Immature natural killer cell (primary cell): ENCODE measurements at regions not wholly inside any gene's neighbourhood (a gene's known extent, or its start where the extent isn't known, plus 50 kb on each side); places are given as distances from the start of the nearest gene placed in this dataset.

Experiments
- DNase-seq, 3 donors: peaks; one replicate each; pipeline ENCODE4 v3.0.0; 2022; ENCODE audit warnings: mixed read lengths in 1 of 3
- H3K27ac Mint-ChIP-seq, 6 donors: one replicate each; pipeline ENCODE4 v1.8.0; 2020; ENCODE audit warnings: mixed read lengths in 6 of 6, mild to moderate bottlenecking in 5 of 6, inconsistent platforms in 4 of 6, moderate library complexity in 3 of 6
- H3K27me3 Mint-ChIP-seq, 3 donors: one replicate each; pipeline ENCODE4 v1.8.0; 2020 to 2021; ENCODE audit warnings: low read depth in 3 of 3, mild to moderate bottlenecking in 3 of 3, mixed read lengths in 3 of 3, moderate library complexity in 3 of 3, inconsistent platforms in 1 of 3
- H3K36me3 Mint-ChIP-seq, 3 donors: one replicate each; pipeline ENCODE4 v1.8.0; 2020; ENCODE audit warnings: mixed read lengths in 3 of 3, inconsistent platforms in 2 of 3, mild to moderate bottlenecking in 2 of 3
- H3K4me1 Mint-ChIP-seq, 2 donors: one replicate each; pipeline ENCODE4 v1.8.0; 2020; ENCODE audit warnings: inconsistent platforms in 2 of 2, mild to moderate bottlenecking in 2 of 2, mixed read lengths in 2 of 2, moderate library complexity in 1 of 2
- H3K4me3 Mint-ChIP-seq, 5 donors: one replicate each; pipeline ENCODE4 v1.8.0; 2020; ENCODE audit warnings: mild to moderate bottlenecking in 5 of 5, mixed read lengths in 5 of 5, inconsistent platforms in 3 of 5, moderate library complexity in 3 of 5
- H3K9me3 Mint-ChIP-seq, 6 donors: one replicate each; pipeline ENCODE4 v1.8.0; 2020; ENCODE audit warnings: mild to moderate bottlenecking in 6 of 6, mixed read lengths in 6 of 6, inconsistent platforms in 4 of 6, moderate library complexity in 3 of 6

- Mint-ChIP-seq H3K4me3 (no peak overlapping the region), H3K4me1 (no peaks in the 10 kb centered on the region), H3K9me3 (peaks cover 0 to 6% (median 0%) of the 10 kb centered on the region in 6 donors), H3K36me3 (peaks cover 0 to 6% (median 0%) of the 10 kb centered on the region in 3 donors), H3K27ac (no peak overlapping the region), H3K27me3 (peaks cover 2 to 10% (median 3%) of the 10 kb centered on the region in 3 donors)
- no peak for DNase-seq
Measured at GRCh38 chr6:163679753-163680152, 265.2 kb downstream of the QKI start.

- H3K9me3 Mint-ChIP-seq: peaks cover 0 to 5% (median 0%) of the 10 kb centered on the region in 6 donors
Measured at GRCh38 chr6:163679012-163679660, 264.6 kb downstream of the QKI start.

GRCh38 chr6:163675611-163676010, 261.1 kb downstream of the QKI start:
- Mint-ChIP-seq H3K4me1 (no peaks in the 10 kb centered on the region), H3K9me3 (peaks cover 0 to 2% (median 0%) of the 10 kb centered on the region in 6 donors), H3K27ac (no peak overlapping the region), H3K27me3 (peaks cover 0 to 4% (median 2%) of the 10 kb centered on the region in 3 donors), H3K4me3 (peak overlapping the region in 1 of 5 donors; percentile 5), H3K36me3 (no peaks in the 10 kb centered on the region)
- DNase-seq: no peak

More at GRCh38 chr6:163679012-163679660, 264.6 kb downstream of the QKI start:
- Mint-ChIP-seq H3K27ac (no peak overlapping the region), H3K27me3 (peaks cover 0 to 10% (median 2%) of the 10 kb centered on the region in 3 donors), H3K36me3 (peaks cover 0 to 6% (median 0%) of the 10 kb centered on the region in 3 donors), H3K4me1 (no peaks in the 10 kb centered on the region), H3K4me3 (no peak overlapping the region)
- no peak for DNase-seq

GRCh38 chr6:163672710-163673109, 258.2 kb downstream of the QKI start:
- no peak overlapping the region for H3K4me3 Mint-ChIP-seq
- DNase-seq: no peak
- H3K9me3 Mint-ChIP-seq: peaks cover 0 to 2% (median 0%) of the 10 kb centered on the region in 6 donors
- H3K4me1 Mint-ChIP-seq: peaks cover 7 to 9% of the 10 kb centered on the region in 2 donors
- H3K27ac Mint-ChIP-seq: no peak overlapping the region
- H3K27me3 Mint-ChIP-seq: peaks cover 0 to 6% (median 4%) of the 10 kb centered on the region in 3 donors
- H3K36me3 Mint-ChIP-seq: no peaks in the 10 kb centered on the region

GRCh38 chr6:163671791-163672190, 257.3 kb downstream of the QKI start:
- Mint-ChIP-seq H3K36me3 (no peaks in the 10 kb centered on the region), H3K4me3 (no peak overlapping the region), H3K27me3 (peaks cover 0 to 7% (median 2%) of the 10 kb centered on the region in 3 donors), H3K9me3 (peaks cover 0 to 2% (median 0%) of the 10 kb centered on the region in 6 donors), H3K27ac (no peak overlapping the region), H3K4me1 (peaks cover 17 to 18% of the 10 kb centered on the region in 2 donors)
- no peak for DNase-seq

- Mint-ChIP-seq H3K4me3 (no peak overlapping the region), H3K27me3 (peaks cover 0 to 9% (median 4%) of the 10 kb centered on the region in 3 donors), H3K9me3 (peaks cover 0 to 2% (median 0%) of the 10 kb centered on the region in 6 donors), H3K4me1 (peaks cover 21 to 22% of the 10 kb centered on the region in 2 donors), H3K27ac (no peak overlapping the region), H3K36me3 (no peaks in the 10 kb centered on the region)
- no peak for DNase-seq
Measured at GRCh38 chr6:163671355-163671754, 256.8 kb downstream of the QKI start.

GRCh38 chr6:163670336-163670735, 255.8 kb downstream of the QKI start:
- peaks cover 0 to 9% (median 4%) of the 10 kb centered on the region in 3 donors for H3K27me3 Mint-ChIP-seq
- H3K4me3 Mint-ChIP-seq: no peak overlapping the region
- no peaks in the 10 kb centered on the region for H3K36me3 Mint-ChIP-seq
- H3K4me1 Mint-ChIP-seq: peaks cover 21 to 25% of the 10 kb centered on the region in 2 donors
- peaks cover 0 to 1% (median 0%) of the 10 kb centered on the region in 6 donors for H3K9me3 Mint-ChIP-seq
- DNase-seq: no peak
- H3K27ac Mint-ChIP-seq: no peak overlapping the region

- Mint-ChIP-seq H3K9me3 (no peaks in the 10 kb centered on the region), H3K36me3 (no peaks in the 10 kb centered on the region), H3K27me3 (peaks cover 0 to 10% (median 4%) of the 10 kb centered on the region in 3 donors), H3K4me3 (peak overlapping the region; percentile 56 to 88 (median 83)), H3K27ac (peak overlapping the region in 4 of 6 donors; percentile 34 to 80 (median 74)), H3K4me1 (peaks cover 21 to 25% of the 10 kb centered on the region in 2 donors)
- DNase-seq: no peak
Measured at GRCh38 chr6:163668061-163668426, 253.5 kb downstream of the QKI start.

GRCh38 chr6:163667372-163668060, 253.0 kb downstream of the QKI start:
- Mint-ChIP-seq H3K27ac (peak overlapping the region; percentile 57 to 80 (median 68)), H3K9me3 (no peaks in the 10 kb centered on the region), H3K36me3 (no peaks in the 10 kb centered on the region), H3K27me3 (peaks cover under 1 to 10% (median 4%) of the 10 kb centered on the region in 3 donors), H3K4me1 (peaks cover 21 to 25% of the 10 kb centered on the region in 2 donors), H3K4me3 (peak overlapping the region; percentile 56 to 88 (median 83))
- peak; percentile 56 to 64 (median 60) for DNase-seq

GRCh38 chr6:163665464-163665863, 250.9 kb downstream of the QKI start:
- DNase-seq: no peak
- no peak overlapping the region for H3K4me3 Mint-ChIP-seq
- no peaks in the 10 kb centered on the region for H3K9me3 Mint-ChIP-seq
- no peaks in the 10 kb centered on the region for H3K36me3 Mint-ChIP-seq
- peaks cover 3 to 8% (median 4%) of the 10 kb centered on the region in 3 donors for H3K27me3 Mint-ChIP-seq
- no peak overlapping the region for H3K27ac Mint-ChIP-seq
- peaks cover 33 to 38% of the 10 kb centered on the region in 2 donors for H3K4me1 Mint-ChIP-seq

GRCh38 chr6:163663575-163663974, 249.1 kb downstream of the QKI start:
- H3K27ac Mint-ChIP-seq: no peak overlapping the region
- peaks cover 33 to 38% of the 10 kb centered on the region in 2 donors for H3K4me1 Mint-ChIP-seq
- no peak overlapping the region for H3K4me3 Mint-ChIP-seq
- peaks cover 0 to 14% (median 5%) of the 10 kb centered on the region in 3 donors for H3K36me3 Mint-ChIP-seq
- DNase-seq: no peak
- H3K27me3 Mint-ChIP-seq: peaks cover 7 to 14% (median 8%) of the 10 kb centered on the region in 3 donors
- H3K9me3 Mint-ChIP-seq: no peaks in the 10 kb centered on the region

GRCh38 chr6:163662604-163663225, 248.2 kb downstream of the QKI start:
- H3K4me1 Mint-ChIP-seq: peaks cover 25 to 29% of the 10 kb centered on the region in 2 donors
- H3K27ac Mint-ChIP-seq: no peak overlapping the region
- peaks cover 4 to 14% (median 7%) of the 10 kb centered on the region in 3 donors for H3K27me3 Mint-ChIP-seq
- peaks cover 0 to 18% (median 5%) of the 10 kb centered on the region in 3 donors for H3K36me3 Mint-ChIP-seq
- DNase-seq: no peak
- no peaks in the 10 kb centered on the region for H3K9me3 Mint-ChIP-seq
- no peak overlapping the region for H3K4me3 Mint-ChIP-seq

- no peaks in the 10 kb centered on the region for H3K9me3 Mint-ChIP-seq
- H3K36me3 Mint-ChIP-seq: peaks cover 0 to 18% (median 5%) of the 10 kb centered on the region in 3 donors
- peaks cover 1 to 9% (median 7%) of the 10 kb centered on the region in 3 donors for H3K27me3 Mint-ChIP-seq
- peak overlapping the region in 2 of 6 donors; percentile 1 to 5 for H3K27ac Mint-ChIP-seq
- peaks cover 11 to 15% of the 10 kb centered on the region in 2 donors for H3K4me1 Mint-ChIP-seq
- no peak for DNase-seq
- H3K4me3 Mint-ChIP-seq: peak overlapping the region in 1 of 5 donors; percentile 33
Measured at GRCh38 chr6:163661272-163661671, 246.8 kb downstream of the QKI start.
